ENCODE measurements at regions not wholly inside any gene's neighbourhood (a gene's known extent, or its start where the extent isn't known, plus 50 kb on each side); places are given as distances from the start of the nearest gene placed in this dataset.

GRCh38 chr3:21062831-21063294 is 688.1 kb downstream of the ZNF385D start:
- TF ChIP-seq EZH2 (IDR thresholded peaks at IDR 0.05; ENCODE audit: low read depth, unreplicated experiment) = no peak
- TF ChIP-seq ZNF462 (CRISPR knock-in tag; IDR thresholded peaks at IDR 0.05) = no peak
- no peak for TF ChIP-seq CTCF (conservative IDR thresholded peaks at IDR 0.05; ENCODE audit: low read depth in 2 of 2)
- no peak for TF ChIP-seq REST (IDR thresholded peaks at IDR 0.05; ENCODE audit: unreplicated experiment)
- no peak for TF ChIP-seq POLR2AphosphoS5 (IDR thresholded peaks at IDR 0.05; ENCODE audit: low read depth)
- TF ChIP-seq ETS1 (IDR thresholded peaks at IDR 0.05) = no peak
- TF ChIP-seq CREB1 (CRISPR knock-in tag; IDR thresholded peaks at IDR 0.05; ENCODE audit: low read depth) = no peak
- no peak for TF ChIP-seq NANOG (IDR thresholded peaks at IDR 0.05; ENCODE audit: borderline replicate concordance)
- no peak for TF ChIP-seq JUNB (IDR thresholded peaks at IDR 0.05; ENCODE audit: unreplicated experiment)
- TF ChIP-seq EZH2phosphoT487 (IDR thresholded peaks at IDR 0.05; ENCODE audit: unreplicated experiment) = no peak
- no peak for TF ChIP-seq STAT1 (IDR thresholded peaks at IDR 0.05; ENCODE audit: unreplicated experiment)
